ENCODE measurements at regions not wholly inside any gene's neighbourhood (a gene's known extent, or its start where the extent isn't known, plus 50 kb on each side); places are given as distances from the start of the nearest gene placed in this dataset.

DNA sequence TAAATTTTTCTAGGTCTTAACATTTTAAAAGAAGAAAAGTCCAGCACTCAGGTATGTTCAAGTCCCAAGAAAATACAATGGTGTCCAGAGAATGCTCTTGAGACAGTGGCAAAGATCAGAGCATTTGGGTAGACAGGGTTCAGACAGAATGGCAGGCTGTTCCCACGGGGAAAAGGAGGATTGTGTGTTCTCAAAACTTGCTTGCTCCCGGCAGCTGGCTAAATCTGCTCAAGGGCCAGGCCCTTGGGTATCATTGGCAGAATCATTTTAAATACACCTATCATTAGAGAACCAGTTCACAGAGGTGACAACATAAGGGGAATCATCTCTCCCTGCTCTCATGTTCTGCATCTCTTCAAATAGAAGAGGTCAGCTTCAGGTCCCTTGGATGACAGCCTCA is 456.3 kb downstream of the DTHD1 start:
- DNase-seq (ENCODE audit: low read depth), result no peak
- TF ChIP-seq, protein P1, sequence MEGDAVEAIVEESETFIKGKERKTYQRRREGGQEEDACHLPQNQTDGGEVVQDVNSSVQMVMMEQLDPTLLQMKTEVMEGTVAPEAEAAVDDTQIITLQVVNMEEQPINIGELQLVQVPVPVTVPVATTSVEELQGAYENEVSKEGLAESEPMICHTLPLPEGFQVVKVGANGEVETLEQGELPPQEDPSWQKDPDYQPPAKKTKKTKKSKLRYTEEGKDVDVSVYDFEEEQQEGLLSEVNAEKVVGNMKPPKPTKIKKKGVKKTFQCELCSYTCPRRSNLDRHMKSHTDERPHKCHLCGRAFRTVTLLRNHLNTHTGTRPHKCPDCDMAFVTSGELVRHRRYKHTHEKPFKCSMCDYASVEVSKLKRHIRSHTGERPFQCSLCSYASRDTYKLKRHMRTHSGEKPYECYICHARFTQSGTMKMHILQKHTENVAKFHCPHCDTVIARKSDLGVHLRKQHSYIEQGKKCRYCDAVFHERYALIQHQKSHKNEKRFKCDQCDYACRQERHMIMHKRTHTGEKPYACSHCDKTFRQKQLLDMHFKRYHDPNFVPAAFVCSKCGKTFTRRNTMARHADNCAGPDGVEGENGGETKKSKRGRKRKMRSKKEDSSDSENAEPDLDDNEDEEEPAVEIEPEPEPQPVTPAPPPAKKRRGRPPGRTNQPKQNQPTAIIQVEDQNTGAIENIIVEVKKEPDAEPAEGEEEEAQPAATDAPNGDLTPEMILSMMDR (IDR thresholded peaks at IDR 0.05; ENCODE audit: low read depth, low read length, missing control alignments), result no peak
- no peak overlapping the region for H3K4me3 ChIP-seq (ENCODE audit: low read depth, low read length)
- in situ Hi-C loops (cut with HindIII; ENCODE audit: low sequenced_read_pairs), result no loop called here

DNA sequence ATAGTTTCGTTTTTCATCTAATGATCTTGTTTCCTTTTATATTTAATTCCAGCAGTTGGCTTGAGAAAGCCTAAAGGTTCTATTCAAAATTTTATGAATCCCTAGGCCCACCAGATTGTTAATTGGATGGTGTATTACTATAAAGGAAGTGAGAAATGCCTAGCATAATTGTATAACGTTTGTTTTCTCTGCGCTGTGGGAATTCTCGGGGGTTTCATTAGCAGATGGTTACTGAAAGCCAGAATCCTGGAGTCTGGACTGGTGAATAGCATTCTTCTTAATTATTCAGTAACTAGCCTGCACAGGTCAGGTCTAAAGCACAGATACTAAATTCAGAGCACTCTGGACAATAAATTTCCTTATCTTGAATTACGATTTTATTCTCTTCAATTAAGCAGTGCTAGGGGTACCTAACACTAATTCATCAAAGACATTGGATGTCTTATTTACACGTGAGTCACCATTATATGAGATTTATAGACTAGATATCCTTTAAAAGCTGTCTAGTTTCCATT is 459.4 kb downstream of the DTHD1 start:
- in situ Hi-C loops (cut with HindIII; ENCODE audit: low sequenced_read_pairs), result no loop called here
- TF ChIP-seq, protein P1 (IDR thresholded peaks at IDR 0.05; ENCODE audit: low read depth, low read length, missing control alignments), result no peak
- no peak overlapping the region for H3K4me3 ChIP-seq (ENCODE audit: low read depth, low read length)
- DNase-seq (ENCODE audit: low read depth), result no peak

DNA sequence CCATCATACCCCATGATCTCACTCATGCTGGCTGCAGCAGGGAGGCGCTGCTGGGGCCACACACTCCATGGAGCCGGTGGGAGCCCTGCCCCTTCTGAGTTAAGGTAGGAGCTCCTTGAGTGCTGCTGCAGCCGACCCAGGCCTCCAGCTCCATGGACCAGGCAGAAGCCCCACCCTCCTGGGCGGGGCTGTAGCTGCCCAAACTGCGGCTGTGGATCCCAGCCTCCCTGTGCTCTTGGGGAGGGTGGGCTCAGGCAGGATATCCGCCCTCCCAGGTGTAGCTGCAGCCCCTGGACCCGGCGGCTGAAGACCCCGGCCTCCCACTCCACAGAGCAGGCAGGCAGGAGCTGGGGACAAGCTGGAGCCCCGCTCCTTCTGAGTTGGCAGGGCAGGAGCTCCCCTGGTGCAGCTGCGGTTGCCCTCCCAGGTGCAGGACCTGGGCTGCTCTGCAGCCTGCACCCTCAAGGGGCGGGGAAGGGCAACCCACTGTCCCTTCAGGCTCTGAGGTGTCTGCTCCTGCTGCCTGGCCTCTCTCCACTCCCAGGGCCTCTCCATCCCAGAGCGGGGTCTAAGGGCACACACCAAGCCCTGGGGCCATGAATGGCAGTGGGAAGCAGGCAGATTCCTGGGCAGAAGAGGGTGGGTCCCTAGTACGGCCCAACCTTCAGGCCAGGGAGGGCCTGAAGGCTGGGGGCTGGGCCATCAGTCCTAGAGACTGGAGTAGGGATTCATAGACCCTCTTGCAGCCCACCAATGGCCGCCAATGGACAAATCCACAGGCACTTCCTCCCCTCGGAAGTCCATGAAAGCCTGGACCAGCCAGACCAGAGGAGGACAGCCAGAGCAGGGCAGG is 466.1 kb downstream of the DTHD1 start:
- no peak for DNase-seq (ENCODE audit: low read depth)
- TF ChIP-seq, protein P1 (IDR thresholded peaks at IDR 0.05; ENCODE audit: low read depth, low read length, missing control alignments), result no peak
- in situ Hi-C loops (cut with HindIII; ENCODE audit: low sequenced_read_pairs), result no loop called here
- H3K4me3 ChIP-seq (ENCODE audit: low read depth, low read length), result no peak overlapping the region

DNA sequence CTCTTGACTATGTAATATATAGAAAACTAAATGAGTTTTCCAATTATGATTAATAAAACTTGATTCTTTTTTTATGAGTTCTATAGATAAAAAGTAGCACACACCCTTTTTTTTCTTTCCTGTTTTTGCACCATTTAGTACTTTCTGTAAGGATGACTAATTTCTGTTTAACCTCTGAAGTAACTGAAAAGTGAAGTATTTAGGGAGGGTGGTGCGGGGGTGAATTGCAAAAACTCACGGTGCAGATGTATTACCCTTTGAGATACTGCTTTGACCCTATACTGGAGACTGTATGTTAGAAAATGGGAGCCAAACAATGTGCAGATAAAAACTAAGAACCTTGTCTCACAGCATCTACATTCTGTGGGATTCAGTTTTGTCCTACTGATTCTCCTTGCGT is 471.6 kb downstream of the DTHD1 start:
- in situ Hi-C loops (cut with HindIII; ENCODE audit: low sequenced_read_pairs), result no loop called here
- TF ChIP-seq, protein P1 (IDR thresholded peaks at IDR 0.05; ENCODE audit: low read depth, low read length, missing control alignments), result no peak
- no peak for DNase-seq (ENCODE audit: low read depth)
- H3K4me3 ChIP-seq (ENCODE audit: low read depth, low read length), result no peak overlapping the region

DNA sequence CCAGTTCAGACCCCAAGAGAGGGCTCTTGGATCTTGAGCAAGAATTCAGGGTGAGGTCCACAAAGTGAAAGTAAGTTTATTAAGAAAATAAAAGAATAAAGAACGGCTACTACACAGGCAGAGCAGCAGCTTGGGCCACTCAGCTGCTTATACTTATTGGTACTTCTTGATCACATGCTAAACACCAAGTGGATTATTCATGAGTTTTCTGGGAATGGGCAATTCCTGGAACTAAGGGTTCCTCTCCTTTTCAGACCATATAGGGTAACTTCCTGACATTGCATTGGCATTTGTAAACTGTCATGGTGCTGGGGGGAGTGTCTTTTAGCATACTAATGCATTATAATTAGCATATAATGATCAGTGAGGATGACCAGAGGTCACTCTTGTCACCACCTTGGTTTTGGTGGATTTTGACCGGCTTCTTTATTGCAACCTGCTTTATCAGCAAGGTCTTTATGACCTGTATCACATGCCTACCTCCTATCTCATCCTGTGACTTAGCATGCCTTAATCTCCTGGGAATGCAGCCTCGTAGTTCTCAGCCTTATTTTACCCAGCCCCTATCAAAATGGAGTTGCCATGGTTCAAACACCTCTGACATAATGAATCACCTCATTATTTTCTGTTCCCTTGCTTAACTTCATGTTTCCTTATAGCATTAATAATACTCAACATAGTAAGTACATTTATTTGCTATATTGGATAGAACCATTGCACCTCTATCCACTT is 476.3 kb downstream of the DTHD1 start:
- TF ChIP-seq, protein P1 (IDR thresholded peaks at IDR 0.05; ENCODE audit: low read depth, low read length, missing control alignments), result no peak
- H3K4me3 ChIP-seq (ENCODE audit: low read depth, low read length), result no peak overlapping the region
- in situ Hi-C loops (cut with HindIII; ENCODE audit: low sequenced_read_pairs), result no loop called here
- DNase-seq (ENCODE audit: low read depth), result no peak

DNA sequence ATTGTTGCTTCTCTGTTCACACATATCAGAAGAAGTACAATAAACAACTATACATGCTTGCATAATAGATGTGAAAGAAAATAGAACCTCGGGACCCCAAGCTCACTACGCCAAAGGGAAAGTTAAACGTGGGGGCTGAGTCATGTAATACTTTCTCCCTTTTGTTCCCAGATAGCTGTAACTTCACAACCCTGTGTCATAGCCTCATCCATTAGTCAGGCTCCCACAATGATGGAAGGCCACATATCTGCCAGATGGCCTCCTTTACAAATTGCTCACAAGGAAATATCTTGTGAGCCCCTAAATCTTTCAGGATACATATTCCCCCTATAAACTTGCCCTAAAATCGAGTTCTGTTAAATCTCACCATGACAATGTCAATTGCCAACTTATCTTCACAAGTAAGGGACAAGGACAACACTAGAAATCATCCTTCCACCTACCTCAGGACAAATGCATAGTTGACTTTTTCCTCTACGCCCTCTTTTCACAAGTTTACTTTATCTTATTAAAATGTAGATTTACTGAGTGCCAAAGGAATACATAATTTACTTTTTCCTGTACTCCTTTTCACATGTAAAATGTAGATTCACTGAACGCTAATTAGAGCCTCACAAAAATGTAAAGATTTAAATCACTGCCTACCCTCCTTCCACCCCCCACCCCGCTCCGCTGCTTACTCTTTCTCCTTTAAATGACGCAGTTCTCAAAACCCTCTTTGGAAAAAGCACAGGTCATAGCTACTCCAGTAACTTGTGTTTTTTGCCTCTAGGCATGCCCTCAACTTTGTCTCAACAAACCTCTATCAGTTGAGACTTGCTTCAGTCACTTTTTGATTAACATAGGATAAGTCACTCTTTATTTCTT is 477.1 kb downstream of the DTHD1 start:
- TF ChIP-seq, protein P1 (IDR thresholded peaks at IDR 0.05; ENCODE audit: low read depth, low read length, missing control alignments), result no peak
- in situ Hi-C loops (cut with HindIII; ENCODE audit: low sequenced_read_pairs), result no loop called here
- no peak overlapping the region for H3K4me3 ChIP-seq (ENCODE audit: low read depth, low read length)
- no peak for DNase-seq (ENCODE audit: low read depth)
